Astrocyte (in vitro differentiated cells and primary cell): ENCODE measurements at regions not wholly inside any gene's neighbourhood (a gene's known extent, or its start where the extent isn't known, plus 50 kb on each side); places are given as distances from the start of the nearest gene placed in this dataset.

ENCODE experiments used
- DNase-seq: peaks from one replicate; pipeline ENCODE4 v3.0.0-alpha.2; 2010; ENCODE audit warnings: low read depth
- FAIRE-seq: peaks from 2 replicates; lab custom pipeline; 2011; peaks lifted over from hg19 to GRCh38; lab: Jason Lieb, UNC
- H2AFZ ChIP-seq: 2 replicates; pipeline ENCODE4 v1.6.0; 2012; ENCODE audit warnings: low read depth, low read length, inconsistent platforms
- H3K27ac ChIP-seq: 2 replicates; pipeline ENCODE4 v1.5.1; 2011; ENCODE audit warnings: low read depth, low read length, inconsistent platforms
- H3K27me3 ChIP-seq: 2 replicates; pipeline ENCODE4 v1.6.0; 2011; ENCODE audit warnings: low read length, inconsistent platforms; ENCODE audit not compliant: insufficient read depth
- H3K36me3 ChIP-seq: 2 replicates; pipeline ENCODE4 v1.5.1; 2011; ENCODE audit warnings: low read length, inconsistent platforms; ENCODE audit not compliant: insufficient read depth
- H3K4me1 ChIP-seq: 2 replicates; pipeline ENCODE4 v1.5.1; 2011; ENCODE audit warnings: low read length, inconsistent platforms; ENCODE audit not compliant: insufficient read depth
- H3K4me2 ChIP-seq: 2 replicates; pipeline ENCODE4 v1.6.0; 2012; ENCODE audit warnings: low read length, inconsistent platforms
- H3K4me3 ChIP-seq: 2 replicates; pipeline ENCODE4 v1.5.1; 2011; ENCODE audit warnings: low read depth, mild to moderate bottlenecking, low read length, inconsistent platforms; ENCODE audit not compliant: insufficient read depth
- H3K79me2 ChIP-seq: 2 replicates; pipeline ENCODE4 v1.6.0; 2012; ENCODE audit warnings: mild to moderate bottlenecking, low read length, inconsistent platforms; ENCODE audit not compliant: insufficient read depth
- H3K9ac ChIP-seq: 2 replicates; pipeline ENCODE4 v1.6.0; 2012; ENCODE audit warnings: mild to moderate bottlenecking, low read length, inconsistent platforms
- H3K9me3 ChIP-seq: 2 replicates; pipeline ENCODE4 v1.5.1; 2012; ENCODE audit warnings: low read depth, mild to moderate bottlenecking, low read length, inconsistent platforms; ENCODE audit not compliant: insufficient read depth
- H4K20me1 ChIP-seq: 2 replicates; pipeline ENCODE4 v1.6.0; 2012; ENCODE audit warnings: low read length, inconsistent platforms; ENCODE audit not compliant: insufficient read depth
- H3K27ac Mint-ChIP-seq: one replicate; pipeline ENCODE4 v1.8.0; 2021; ENCODE audit warnings: mild to moderate bottlenecking, mixed read lengths; ENCODE audit not compliant: unreplicated experiment
- H3K27me3 Mint-ChIP-seq: one replicate; pipeline ENCODE4 v1.8.0; 2021; ENCODE audit warnings: low read depth, mixed read lengths; ENCODE audit not compliant: unreplicated experiment
- H3K36me3 Mint-ChIP-seq: one replicate; pipeline ENCODE4 v1.8.0; 2021; ENCODE audit warnings: low read depth, mixed read lengths; ENCODE audit not compliant: unreplicated experiment
- H3K4me1 Mint-ChIP-seq: one replicate; pipeline ENCODE4 v1.8.0; 2021; ENCODE audit warnings: low read depth, mixed read lengths; ENCODE audit not compliant: unreplicated experiment
- H3K4me3 Mint-ChIP-seq: one replicate; pipeline ENCODE4 v1.8.0; 2021; ENCODE audit warnings: mild to moderate bottlenecking, moderate library complexity, mixed read lengths; ENCODE audit not compliant: unreplicated experiment
- H3K9me3 Mint-ChIP-seq: one replicate; pipeline ENCODE4 v1.8.0; 2021; ENCODE audit warnings: mild to moderate bottlenecking, mixed read lengths; ENCODE audit not compliant: unreplicated experiment
- EZH2 ChIP-seq: IDR thresholded peaks from 2 replicates; pipeline ENCODE4 v1.6.1; 2012; ENCODE audit warnings: mild to moderate bottlenecking, low read length, inconsistent platforms; ENCODE audit not compliant: insufficient read depth
- TF ChIP-seq, protein P1 (sequence below): IDR thresholded peaks from 2 replicates; pipeline ENCODE4 v1.5.1; 2011; ENCODE audit warnings: low read depth, mild to moderate bottlenecking, inconsistent platforms, low read length, moderate library complexity; ENCODE audit not compliant: insufficient read depth

DNA sequence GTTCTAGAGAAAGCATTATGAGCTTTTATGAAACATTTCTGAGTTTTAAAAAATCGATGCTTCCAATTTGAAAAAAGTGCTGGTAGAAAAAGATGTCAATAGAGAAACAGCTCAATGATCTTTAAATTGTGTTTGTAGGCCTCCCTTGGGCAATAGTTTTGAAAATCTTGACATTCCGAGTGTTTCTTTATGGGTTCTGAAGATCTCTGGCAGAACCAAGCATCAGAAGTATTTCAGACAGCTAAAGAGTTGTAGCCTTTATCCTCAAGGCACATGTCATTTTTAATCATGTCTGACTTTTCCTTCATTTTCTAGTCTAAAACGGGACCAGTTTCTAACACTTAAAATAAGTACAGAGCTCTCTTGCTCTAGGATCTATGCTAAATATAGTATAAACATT, 188.1 kb upstream of the CBLB start:
- Histone ChIP-seq H3K9ac (no peak overlapping the region), H3K27ac (no peak overlapping the region), H3K36me3 (no peaks in the 10 kb centered on the region), H3K4me2 (no peak overlapping the region), H3K4me1 (no peaks in the 10 kb centered on the region), H4K20me1 (no peaks in the 10 kb centered on the region), H3K27me3 (no peaks in the 10 kb centered on the region), H3K9me3 (no peaks in the 10 kb centered on the region), H3K79me2 (no peaks in the 10 kb centered on the region), H2AFZ (no peak overlapping the region), H3K4me3 (no peak overlapping the region)
- Mint-ChIP-seq H3K9me3 (peaks cover 3% of the 10 kb centered on the region), H3K27ac (no peak overlapping the region), H3K4me3 (no peak overlapping the region), H3K27me3 (no peaks in the 10 kb centered on the region), H3K36me3 (no peaks in the 10 kb centered on the region), H3K4me1 (no peaks in the 10 kb centered on the region)
- DNase-seq: no peak
- FAIRE-seq: no peak
- TF ChIP-seq EZH2: no peak
- TF ChIP-seq, protein P1, sequence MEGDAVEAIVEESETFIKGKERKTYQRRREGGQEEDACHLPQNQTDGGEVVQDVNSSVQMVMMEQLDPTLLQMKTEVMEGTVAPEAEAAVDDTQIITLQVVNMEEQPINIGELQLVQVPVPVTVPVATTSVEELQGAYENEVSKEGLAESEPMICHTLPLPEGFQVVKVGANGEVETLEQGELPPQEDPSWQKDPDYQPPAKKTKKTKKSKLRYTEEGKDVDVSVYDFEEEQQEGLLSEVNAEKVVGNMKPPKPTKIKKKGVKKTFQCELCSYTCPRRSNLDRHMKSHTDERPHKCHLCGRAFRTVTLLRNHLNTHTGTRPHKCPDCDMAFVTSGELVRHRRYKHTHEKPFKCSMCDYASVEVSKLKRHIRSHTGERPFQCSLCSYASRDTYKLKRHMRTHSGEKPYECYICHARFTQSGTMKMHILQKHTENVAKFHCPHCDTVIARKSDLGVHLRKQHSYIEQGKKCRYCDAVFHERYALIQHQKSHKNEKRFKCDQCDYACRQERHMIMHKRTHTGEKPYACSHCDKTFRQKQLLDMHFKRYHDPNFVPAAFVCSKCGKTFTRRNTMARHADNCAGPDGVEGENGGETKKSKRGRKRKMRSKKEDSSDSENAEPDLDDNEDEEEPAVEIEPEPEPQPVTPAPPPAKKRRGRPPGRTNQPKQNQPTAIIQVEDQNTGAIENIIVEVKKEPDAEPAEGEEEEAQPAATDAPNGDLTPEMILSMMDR: no peak

DNA sequence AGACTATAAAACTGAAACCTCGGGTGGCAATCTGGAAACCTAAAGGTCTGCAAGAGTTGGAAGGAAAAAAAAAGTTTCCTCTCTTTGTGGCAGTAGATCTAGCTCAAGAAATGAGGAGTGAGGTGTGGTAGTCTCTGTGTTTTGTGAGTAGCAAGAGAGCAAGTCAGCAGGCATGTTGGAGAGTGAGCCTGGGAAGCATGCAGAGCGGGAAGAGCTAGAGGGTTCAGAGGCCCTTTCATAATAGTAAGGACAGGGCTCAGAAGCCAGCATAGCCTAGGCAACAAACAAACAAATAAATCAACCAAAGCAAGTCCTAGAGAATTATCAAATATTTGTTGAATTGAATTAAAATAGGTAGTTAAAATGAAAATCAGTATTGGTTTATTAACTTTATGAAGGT, 189.7 kb upstream of the CBLB start:
- no peak overlapping the region for H2AFZ ChIP-seq
- Mint-ChIP-seq H3K27ac (no peak overlapping the region), H3K4me1 (no peaks in the 10 kb centered on the region), H3K4me3 (no peak overlapping the region), H3K36me3 (no peaks in the 10 kb centered on the region), H3K9me3 (peaks cover 3% of the 10 kb centered on the region), H3K27me3 (no peaks in the 10 kb centered on the region)
- no peak overlapping the region for H3K4me2 ChIP-seq
- H3K9me3 ChIP-seq: no peaks in the 10 kb centered on the region
- no peak for DNase-seq
- no peaks in the 10 kb centered on the region for H3K79me2 ChIP-seq
- H3K36me3 ChIP-seq: no peaks in the 10 kb centered on the region
- H3K27me3 ChIP-seq: no peaks in the 10 kb centered on the region
- H3K27ac ChIP-seq: no peak overlapping the region
- FAIRE-seq: no peak
- H3K4me3 ChIP-seq: no peak overlapping the region
- no peaks in the 10 kb centered on the region for H4K20me1 ChIP-seq
- no peak overlapping the region for H3K9ac ChIP-seq
- H3K4me1 ChIP-seq: no peaks in the 10 kb centered on the region
- no peak for TF ChIP-seq EZH2
- TF ChIP-seq, protein P1: no peak

DNA sequence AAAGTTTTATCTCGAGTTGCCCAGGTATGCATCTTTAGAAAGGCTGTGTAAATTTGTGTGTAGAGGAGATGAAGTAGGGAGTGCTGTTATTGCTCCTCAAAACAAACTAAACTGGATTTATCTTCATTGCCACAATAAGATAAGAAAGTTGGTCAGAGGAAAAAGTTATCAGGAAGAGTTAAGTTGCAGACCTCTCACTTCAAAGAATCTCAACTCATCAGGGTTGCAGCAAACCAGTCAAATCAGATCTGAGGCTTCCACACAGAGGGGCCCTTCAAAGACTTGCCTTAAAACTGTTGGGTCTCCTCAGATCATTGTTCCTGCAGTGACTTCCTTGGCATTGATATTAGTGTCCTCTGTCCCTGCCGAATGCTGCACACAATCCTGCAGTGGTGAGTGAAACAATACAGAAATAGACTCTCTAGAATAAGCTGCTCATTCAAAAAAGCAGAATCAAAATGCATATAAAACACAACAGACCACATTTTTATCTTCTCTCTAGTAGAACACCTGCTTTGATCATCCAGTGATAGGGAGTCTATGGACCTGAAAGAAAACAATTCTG, 191.2 kb upstream of the CBLB start:
- H3K79me2 ChIP-seq: no peaks in the 10 kb centered on the region
- H3K4me3 ChIP-seq: no peak overlapping the region
- Mint-ChIP-seq H3K9me3 (peaks cover 3% of the 10 kb centered on the region), H3K27ac (no peak overlapping the region), H3K4me3 (no peak overlapping the region), H3K36me3 (no peaks in the 10 kb centered on the region), H3K27me3 (no peaks in the 10 kb centered on the region), H3K4me1 (no peaks in the 10 kb centered on the region)
- H3K36me3 ChIP-seq: no peaks in the 10 kb centered on the region
- no peaks in the 10 kb centered on the region for H3K27me3 ChIP-seq
- no peak overlapping the region for H3K4me2 ChIP-seq
- H3K9me3 ChIP-seq: no peaks in the 10 kb centered on the region
- no peak overlapping the region for H3K9ac ChIP-seq
- H3K27ac ChIP-seq: no peak overlapping the region
- DNase-seq (no peak), FAIRE-seq (peak; percentile 26)
- TF ChIP-seq, protein P1: no peak
- TF ChIP-seq EZH2: no peak
- H2AFZ ChIP-seq: no peak overlapping the region
- no peaks in the 10 kb centered on the region for H3K4me1 ChIP-seq
- no peaks in the 10 kb centered on the region for H4K20me1 ChIP-seq
